ENCODE measurements at regions not wholly inside any gene's neighbourhood (a gene's known extent, or its start where the extent isn't known, plus 50 kb on each side); places are given as distances from the start of the nearest gene placed in this dataset.

DNA sequence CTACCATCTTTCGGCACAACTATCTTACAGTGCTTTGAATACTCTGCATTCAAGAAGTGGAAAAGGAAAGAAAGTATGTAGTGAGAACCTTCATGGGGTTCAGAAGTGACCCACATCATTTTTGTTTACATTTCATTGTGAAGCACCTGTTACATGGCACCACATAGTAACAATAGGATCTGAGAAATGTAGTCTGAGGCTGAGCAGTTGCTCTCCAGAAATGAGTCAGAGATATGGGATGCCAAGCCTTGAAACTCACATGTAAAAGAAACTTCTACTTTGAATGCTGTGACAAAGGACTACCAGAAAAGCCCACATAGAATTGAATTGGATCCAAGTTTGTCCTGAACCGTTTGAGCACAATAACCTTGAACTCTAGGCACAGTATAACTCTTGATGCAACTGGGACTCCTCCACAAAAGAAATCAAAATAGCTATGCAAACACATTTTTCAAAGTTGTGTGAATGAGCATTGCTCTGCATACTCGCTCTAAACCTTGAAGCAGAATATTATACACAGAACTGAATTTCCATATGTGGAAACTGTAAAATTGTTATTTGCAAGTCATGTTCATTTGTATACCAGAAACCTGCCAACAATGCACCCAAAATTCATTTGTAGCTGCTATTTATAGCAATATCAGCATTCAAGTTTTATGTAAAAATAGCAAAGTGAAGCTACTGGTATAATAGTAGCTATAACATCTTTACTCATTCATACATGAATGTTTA lies 400.9 kb upstream of the POU3F2 start (continued):
- TF ChIP-seq EGR1 (IDR thresholded peaks at IDR 0.05; ENCODE audit: borderline replicate concordance, low read depth, low read length) = no peak
- no peak for TF ChIP-seq POLR2AphosphoS5 (IDR thresholded peaks at IDR 0.05; ENCODE audit: low read depth, low read length)
